ENCODE measurements at regions not wholly inside any gene's neighbourhood (a gene's known extent, or its start where the extent isn't known, plus 50 kb on each side); places are given as distances from the start of the nearest gene placed in this dataset.

GRCh38 chr2:181829230-181829629 is 62.3 kb upstream of the ITPRID2 start:
- no peak for DNase-seq (ENCODE audit: low read depth in 2 of 2)

GRCh38 chr2:181832015-181832414 is 59.5 kb upstream of the ITPRID2 start:
- DNase-seq (ENCODE audit: low read depth in 2 of 2) = no peak

- no peak for DNase-seq (ENCODE audit: low read depth in 2 of 2)
Measured at GRCh38 chr2:181836583-181836982, 54.9 kb upstream of the ITPRID2 start.

- no peak for DNase-seq (ENCODE audit: low read depth in 2 of 2)
Measured at GRCh38 chr2:181837563-181837962, 54.0 kb upstream of the ITPRID2 start.

GRCh38 chr2:181839811-181840210 is 51.7 kb upstream of the ITPRID2 start:
- no peak for DNase-seq (ENCODE audit: low read depth in 2 of 2)

- DNase-seq (ENCODE audit: low read depth in 2 of 2) = no peak
Measured at GRCh38 chr2:181841079-181841478, 50.5 kb upstream of the ITPRID2 start.

Data from lung microvascular endothelial cell (primary cell).